DOHH2 (cell line): ENCODE measurements at regions not wholly inside any gene's neighbourhood (a gene's known extent, or its start where the extent isn't known, plus 50 kb on each side); places are given as distances from the start of the nearest gene placed in this dataset.

Source experiments
- EZH2phosphoT487 ChIP-seq: fragments of 200-600 bp; sonication (generic); IDR thresholded peaks from 2 replicates; pipeline ENCODE4 v1.6.1; 2017; ENCODE audit warnings: borderline replicate concordance, mild to moderate bottlenecking, antibody characterized with exemption, low read length, moderate library complexity, mixed read lengths
- TF ChIP-seq, protein P1 (sequence below): fragments of 200-600 bp; sonication (generic); IDR thresholded peaks from one replicate; pipeline ENCODE4 v1.5.1; 2014; ENCODE audit warnings: antibody characterized with exemption, mild to moderate bottlenecking, low read depth, low read length; ENCODE audit not compliant: poor library complexity, severe bottlenecking

DNA sequence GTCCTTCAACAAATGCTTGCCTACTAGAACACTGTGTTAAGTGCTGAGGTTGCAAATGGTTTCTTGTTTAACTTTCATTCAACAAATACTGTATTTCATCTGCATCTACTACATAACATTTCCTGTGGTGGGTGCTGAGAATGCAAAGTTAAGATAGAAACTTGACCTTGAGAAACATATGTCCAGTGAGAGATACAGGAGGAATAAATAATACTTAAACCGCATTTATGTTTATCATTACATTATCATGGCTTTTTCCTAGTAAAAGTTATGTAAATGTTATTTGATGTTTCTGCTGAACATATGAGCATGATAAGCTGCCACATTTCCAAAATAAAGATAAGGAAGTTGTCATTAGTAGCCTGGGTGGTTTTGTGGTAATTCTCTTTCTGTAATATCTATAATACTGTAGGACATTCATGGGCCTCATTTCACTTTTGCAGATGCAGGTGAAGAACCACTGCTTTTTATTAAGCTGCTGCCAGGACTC is 590.4 kb downstream of the PLPP3 start:
- TF ChIP-seq, protein P1, sequence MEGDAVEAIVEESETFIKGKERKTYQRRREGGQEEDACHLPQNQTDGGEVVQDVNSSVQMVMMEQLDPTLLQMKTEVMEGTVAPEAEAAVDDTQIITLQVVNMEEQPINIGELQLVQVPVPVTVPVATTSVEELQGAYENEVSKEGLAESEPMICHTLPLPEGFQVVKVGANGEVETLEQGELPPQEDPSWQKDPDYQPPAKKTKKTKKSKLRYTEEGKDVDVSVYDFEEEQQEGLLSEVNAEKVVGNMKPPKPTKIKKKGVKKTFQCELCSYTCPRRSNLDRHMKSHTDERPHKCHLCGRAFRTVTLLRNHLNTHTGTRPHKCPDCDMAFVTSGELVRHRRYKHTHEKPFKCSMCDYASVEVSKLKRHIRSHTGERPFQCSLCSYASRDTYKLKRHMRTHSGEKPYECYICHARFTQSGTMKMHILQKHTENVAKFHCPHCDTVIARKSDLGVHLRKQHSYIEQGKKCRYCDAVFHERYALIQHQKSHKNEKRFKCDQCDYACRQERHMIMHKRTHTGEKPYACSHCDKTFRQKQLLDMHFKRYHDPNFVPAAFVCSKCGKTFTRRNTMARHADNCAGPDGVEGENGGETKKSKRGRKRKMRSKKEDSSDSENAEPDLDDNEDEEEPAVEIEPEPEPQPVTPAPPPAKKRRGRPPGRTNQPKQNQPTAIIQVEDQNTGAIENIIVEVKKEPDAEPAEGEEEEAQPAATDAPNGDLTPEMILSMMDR, result no peak
- no peak for TF ChIP-seq EZH2phosphoT487
